Upper lobe of right lung (tissue), 1 donor: ENCODE measurements at regions not wholly inside any gene's neighbourhood (a gene's known extent, or its start where the extent isn't known, plus 50 kb on each side); places are given as distances from the start of the nearest gene placed in this dataset.

Experiments
- ATAC-seq: fragments of 200-7000 bp; cut with Tn5 transposase; one replicate; pipeline ENCODE4 v1.9.1; 2020; ENCODE audit warnings: mild to moderate bottlenecking, moderate library complexity
- DNase-seq: peaks from one replicate; pipeline ENCODE4 v3.0.0-alpha.2; 2020
- H3K27ac ChIP-seq: fragments of 200-600 bp; one replicate; pipeline ENCODE4 v1.8.0; 2022
- H3K27me3 ChIP-seq: fragments of 200-600 bp; one replicate; pipeline ENCODE4 v1.8.0; 2022; ENCODE audit warnings: mild to moderate bottlenecking
- H3K36me3 ChIP-seq: fragments of 200-600 bp; one replicate; pipeline ENCODE4 v1.8.0; 2022
- H3K4me1 ChIP-seq: fragments of 200-600 bp; one replicate; pipeline ENCODE4 v1.8.0; 2022
- H3K4me3 ChIP-seq: fragments of 200-600 bp; one replicate; pipeline ENCODE4 v1.8.0; 2022; ENCODE audit warnings: mild to moderate bottlenecking
- H3K9me3 ChIP-seq: fragments of 200-600 bp; one replicate; pipeline ENCODE4 v1.8.0; 2022
- CTCF ChIP-seq: fragments of 200-600 bp; IDR thresholded peaks from one replicate; pipeline ENCODE4 v1.8.0; 2022; ENCODE audit warnings: antibody characterized with exemption
- intact Hi-C: fragments of 100-400 bp; cut with DNase I; formaldehyde crosslinking; loops from one replicate; pipeline ENCODE4 v1.11.0; 2022
- donor health status: DM: no; HTN: yes; CAD: no; lungs with severe emphysema.

GRCh38 chr5:10173716-10174115 is 76.0 kb downstream of the ATPSCKMT start:
- no peaks in the 10 kb centered on the region for H3K36me3 ChIP-seq
- no peaks in the 10 kb centered on the region for H3K9me3 ChIP-seq
- H3K4me3 ChIP-seq: no peak overlapping the region
- no peaks in the 10 kb centered on the region for H3K4me1 ChIP-seq
- DNase-seq (no peak), ATAC-seq (peak; percentile 57)
- H3K27ac ChIP-seq: no peak overlapping the region
- H3K27me3 ChIP-seq: no peaks in the 10 kb centered on the region
- intact Hi-C loops: no loop called here
- no peak for TF ChIP-seq CTCF

GRCh38 chr5:10172247-10172646 is 77.4 kb downstream of the ATPSCKMT start:
- intact Hi-C loops: no loop called here
- ATAC-seq: no peak
- H3K36me3 ChIP-seq: no peaks in the 10 kb centered on the region
- no peak overlapping the region for H3K27ac ChIP-seq
- no peaks in the 10 kb centered on the region for H3K9me3 ChIP-seq
- TF ChIP-seq CTCF: no peak
- no peaks in the 10 kb centered on the region for H3K4me1 ChIP-seq
- no peak for DNase-seq
- H3K27me3 ChIP-seq: no peaks in the 10 kb centered on the region
- no peak overlapping the region for H3K4me3 ChIP-seq

GRCh38 chr5:10169359-10169758 is 80.3 kb downstream of the ATPSCKMT start:
- no peaks in the 10 kb centered on the region for H3K27me3 ChIP-seq
- DNase-seq: no peak
- ATAC-seq: no peak
- no peak overlapping the region for H3K27ac ChIP-seq
- intact Hi-C loops: no loop called here
- no peaks in the 10 kb centered on the region for H3K9me3 ChIP-seq
- no peak overlapping the region for H3K4me3 ChIP-seq
- TF ChIP-seq CTCF: no peak
- H3K4me1 ChIP-seq: no peaks in the 10 kb centered on the region
- H3K36me3 ChIP-seq: no peaks in the 10 kb centered on the region

GRCh38 chr5:10168254-10168653 is 81.4 kb downstream of the ATPSCKMT start:
- Histone ChIP-seq H3K27ac (no peak overlapping the region), H3K4me3 (no peak overlapping the region), H3K9me3 (no peaks in the 10 kb centered on the region), H3K27me3 (no peaks in the 10 kb centered on the region), H3K4me1 (no peaks in the 10 kb centered on the region), H3K36me3 (no peaks in the 10 kb centered on the region)
- ATAC-seq: peak; percentile 9
- TF ChIP-seq CTCF: no peak
- no peak for DNase-seq
- intact Hi-C loops: no loop called here

GRCh38 chr5:10167806-10168205 is 81.9 kb downstream of the ATPSCKMT start:
- no peaks in the 10 kb centered on the region for H3K4me1 ChIP-seq
- no peaks in the 10 kb centered on the region for H3K27me3 ChIP-seq
- intact Hi-C loops: no loop called here
- H3K36me3 ChIP-seq: no peaks in the 10 kb centered on the region
- no peaks in the 10 kb centered on the region for H3K9me3 ChIP-seq
- H3K27ac ChIP-seq: no peak overlapping the region
- ATAC-seq (peak; percentile 10), DNase-seq (no peak)
- no peak for TF ChIP-seq CTCF
- H3K4me3 ChIP-seq: no peak overlapping the region

- no peaks in the 10 kb centered on the region for H3K4me1 ChIP-seq
- H3K36me3 ChIP-seq: no peaks in the 10 kb centered on the region
- no peak overlapping the region for H3K27ac ChIP-seq
- DNase-seq: no peak
- no peak for ATAC-seq
- no peaks in the 10 kb centered on the region for H3K27me3 ChIP-seq
- no peaks in the 10 kb centered on the region for H3K9me3 ChIP-seq
- intact Hi-C loops: no loop called here
- no peak overlapping the region for H3K4me3 ChIP-seq
- TF ChIP-seq CTCF: no peak
Observed at GRCh38 chr5:10166392-10166791, 83.3 kb downstream of the ATPSCKMT start.
